ENCODE measurements at regions not wholly inside any gene's neighbourhood (a gene's known extent, or its start where the extent isn't known, plus 50 kb on each side); places are given as distances from the start of the nearest gene placed in this dataset.

- no peak for DNase-seq (ENCODE audit: low read depth in 4 of 4, low spot score in 1 of 4)
These were observed 90.1 kb upstream of the FAM169A start for GRCh38 chr5:74956278-74956677.

DNA sequence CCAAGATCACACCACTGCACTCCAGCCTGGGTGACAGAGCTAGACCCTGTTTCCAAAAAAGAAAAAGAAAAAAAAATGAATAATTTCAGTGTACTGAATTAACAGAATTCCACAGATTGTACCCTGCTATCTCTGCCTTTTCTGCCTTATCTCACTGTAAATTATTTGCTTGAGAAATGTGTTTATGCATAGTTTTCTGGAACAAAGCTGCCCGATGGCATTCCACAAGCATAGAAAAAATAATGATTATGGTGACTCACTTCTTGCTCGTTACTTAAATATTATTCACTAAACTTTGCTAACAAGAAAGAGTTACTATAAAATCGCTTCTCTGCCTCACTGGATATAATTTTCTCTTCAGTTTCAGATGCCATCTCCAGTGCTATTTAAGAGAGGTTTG is 88.7 kb upstream of the FAM169A start:
- DNase-seq (ENCODE audit: low read depth in 4 of 4, low spot score in 1 of 4), result no peak

- no peak for DNase-seq (ENCODE audit: low read depth in 4 of 4, low spot score in 1 of 4)
These were observed 87.9 kb upstream of the FAM169A start for GRCh38 chr5:74953937-74954720.

DNA sequence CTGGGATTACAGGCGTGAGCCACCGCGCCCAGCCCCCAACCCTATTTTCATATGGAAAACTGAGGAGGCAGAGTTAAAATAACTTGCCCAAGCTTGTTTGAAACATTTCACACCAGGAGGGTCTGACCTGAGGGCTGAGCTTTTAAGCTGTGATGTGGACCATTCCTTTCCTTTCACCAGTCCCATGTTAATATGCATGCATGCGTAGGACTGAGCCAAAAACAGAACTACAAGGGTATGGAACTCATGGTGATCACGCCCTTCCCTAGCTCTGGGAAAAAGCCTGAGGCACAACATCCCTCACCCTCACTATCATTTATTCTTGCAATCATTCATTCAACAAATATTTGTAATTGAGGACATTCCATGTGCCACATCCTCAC is 87.4 kb upstream of the FAM169A start:
- DNase-seq (ENCODE audit: low read depth in 4 of 4, low spot score in 1 of 4), result no peak

GRCh38 chr5:74952406-74952805 is 86.2 kb upstream of the FAM169A start:
- no peak for DNase-seq (ENCODE audit: low read depth in 4 of 4, low spot score in 1 of 4)

- DNase-seq (ENCODE audit: low read depth in 4 of 4, low spot score in 1 of 4), result no peak
These were observed 85.7 kb upstream of the FAM169A start for GRCh38 chr5:74951865-74952264.

- DNase-seq (ENCODE audit: low read depth in 4 of 4, low spot score in 1 of 4), result no peak
These were observed 84.8 kb upstream of the FAM169A start for GRCh38 chr5:74950836-74951515.

- DNase-seq (ENCODE audit: low read depth in 4 of 4, low spot score in 1 of 4), result no peak
These were observed 83.8 kb upstream of the FAM169A start for GRCh38 chr5:74949976-74950375.

GRCh38 chr5:74948031-74948546 is 81.9 kb upstream of the FAM169A start:
- DNase-seq (ENCODE audit: low read depth in 4 of 4, low spot score in 1 of 4), result no peak

DNA sequence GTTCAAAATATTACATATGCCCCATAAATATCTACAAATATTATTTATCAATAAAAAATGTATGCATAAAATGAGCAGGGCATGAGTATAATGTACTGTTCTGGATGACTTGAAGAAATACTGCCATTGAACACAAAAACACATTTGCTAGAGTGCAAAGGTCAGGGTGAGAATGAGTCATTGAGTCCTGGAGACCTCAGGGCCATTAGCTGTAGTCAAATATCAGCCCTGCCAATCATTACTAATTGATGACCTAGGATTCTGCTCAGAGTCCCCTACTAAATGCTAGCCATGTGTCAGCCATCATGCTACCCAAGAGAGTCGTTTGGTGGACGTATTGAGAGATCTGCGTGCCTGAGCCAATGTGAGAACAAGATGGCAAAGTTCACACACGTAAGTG is 80.3 kb upstream of the FAM169A start:
- DNase-seq (ENCODE audit: low read depth in 4 of 4, low spot score in 1 of 4), result no peak

DNA sequence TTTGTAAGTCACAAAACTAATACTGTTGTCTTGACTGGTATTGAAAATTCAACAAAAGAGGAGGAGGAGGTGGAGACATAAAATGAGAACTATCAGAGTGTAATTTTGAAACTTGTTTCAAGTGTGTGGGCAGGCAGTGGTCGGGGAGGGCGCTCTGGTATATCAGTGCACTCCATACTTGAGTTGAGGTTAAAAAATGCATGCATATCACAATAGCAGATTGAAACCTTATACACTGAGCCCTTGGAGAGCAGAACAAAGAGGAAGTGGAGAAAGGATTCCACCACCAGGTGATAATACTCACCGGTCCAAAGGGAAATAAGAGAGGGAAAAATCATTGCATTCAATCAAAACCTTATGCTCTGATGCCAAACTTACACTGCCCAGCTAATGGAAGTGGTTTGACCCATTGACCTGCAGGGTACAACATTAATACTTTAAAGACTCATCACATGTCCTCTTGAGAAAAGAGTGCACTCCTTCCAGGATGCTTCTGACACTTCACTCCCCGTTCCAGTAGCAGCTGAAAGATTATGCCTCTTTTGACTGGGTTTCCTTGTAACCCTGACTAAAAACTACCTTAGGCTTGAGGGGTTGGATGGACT is 79.5 kb upstream of the FAM169A start:
- DNase-seq (ENCODE audit: low read depth in 4 of 4, low spot score in 1 of 4), result peak in 2 of 4 experiments; percentile 6 to 30

GRCh38 chr5:74943905-74944304 is 77.7 kb upstream of the FAM169A start:
- DNase-seq (ENCODE audit: low read depth in 4 of 4, low spot score in 1 of 4), result no peak

DNA sequence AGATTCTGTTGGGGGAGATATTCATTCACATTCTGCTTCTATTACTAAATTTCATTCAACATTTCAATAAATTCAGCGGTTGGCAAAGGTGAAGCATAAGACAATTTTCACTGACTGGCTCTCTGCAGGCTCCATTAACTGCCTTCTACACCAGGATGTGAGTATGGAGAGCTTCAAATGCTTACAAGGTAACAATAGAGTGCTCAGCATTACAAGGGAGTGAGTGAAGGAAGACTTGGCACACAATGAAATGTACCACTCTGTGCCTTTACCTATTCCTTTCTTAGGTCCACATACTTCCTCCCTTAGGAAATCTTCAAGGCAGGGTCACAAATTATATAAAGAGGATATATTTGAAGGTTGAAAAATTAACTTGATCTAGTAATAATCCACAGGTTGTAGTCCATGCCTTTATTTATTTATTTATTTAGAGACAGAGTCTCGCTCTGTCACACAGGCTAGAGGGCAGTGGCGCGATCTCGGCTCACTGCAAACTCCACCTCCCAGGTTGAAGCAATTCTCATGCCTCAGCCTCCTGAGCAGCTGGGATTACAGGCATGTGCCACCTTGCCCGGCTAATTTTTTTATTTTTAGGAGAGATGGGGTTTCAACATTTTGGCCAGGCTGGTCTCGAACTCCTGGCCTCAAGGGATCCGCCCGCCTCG is 76.6 kb upstream of the FAM169A start:
- no peak for DNase-seq (ENCODE audit: low read depth in 4 of 4, low spot score in 1 of 4)

DNA sequence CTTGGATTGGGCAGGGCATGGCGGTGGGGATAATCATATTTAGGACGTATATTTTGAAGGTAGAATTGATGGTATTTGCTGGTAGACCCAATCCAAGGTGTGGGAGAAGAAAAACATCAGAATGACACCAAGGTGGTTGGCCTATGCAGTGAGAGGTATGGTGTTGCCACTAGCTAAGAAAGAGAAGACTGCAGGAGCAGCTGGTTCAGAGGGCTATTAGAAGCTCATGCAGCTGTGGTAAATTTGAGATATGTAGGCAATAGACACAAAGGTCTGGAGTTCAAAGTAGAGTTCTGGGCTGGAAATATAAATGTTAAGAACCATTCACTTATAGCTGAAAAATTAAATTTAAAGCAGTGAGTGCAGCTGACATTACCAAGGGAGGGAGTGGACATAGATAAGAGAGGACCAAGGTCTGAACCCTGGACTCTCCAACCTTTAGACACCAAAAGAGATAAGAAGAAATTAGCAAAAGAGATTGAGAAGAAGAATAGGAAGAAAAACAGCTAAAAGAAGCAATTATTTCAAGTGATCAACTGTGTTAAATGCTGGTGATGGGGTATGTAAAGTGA is 74.7 kb upstream of the FAM169A start:
- DNase-seq (ENCODE audit: low read depth in 4 of 4, low spot score in 1 of 4), result no peak

- DNase-seq (ENCODE audit: low read depth in 4 of 4, low spot score in 1 of 4), result no peak
These were observed 72.2 kb upstream of the FAM169A start for GRCh38 chr5:74938250-74938933.

DNA sequence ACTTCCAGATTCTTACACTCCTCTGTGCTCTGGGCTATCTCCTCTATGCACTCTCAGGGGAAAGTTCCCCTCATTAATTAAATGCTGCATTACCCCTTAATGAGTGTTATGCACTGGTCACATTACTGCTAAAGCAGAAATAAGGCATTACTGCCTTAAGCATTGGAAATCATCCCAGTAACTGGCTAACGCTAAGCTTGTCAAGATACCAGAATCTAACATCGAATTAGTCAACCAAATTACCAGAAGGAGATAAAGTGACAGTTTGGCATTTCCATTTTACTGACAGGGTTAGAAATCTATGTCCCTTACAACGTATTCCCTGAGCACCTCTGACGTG is 69.5 kb upstream of the FAM169A start:
- no peak for DNase-seq (ENCODE audit: low read depth in 4 of 4, low spot score in 1 of 4)

DNA sequence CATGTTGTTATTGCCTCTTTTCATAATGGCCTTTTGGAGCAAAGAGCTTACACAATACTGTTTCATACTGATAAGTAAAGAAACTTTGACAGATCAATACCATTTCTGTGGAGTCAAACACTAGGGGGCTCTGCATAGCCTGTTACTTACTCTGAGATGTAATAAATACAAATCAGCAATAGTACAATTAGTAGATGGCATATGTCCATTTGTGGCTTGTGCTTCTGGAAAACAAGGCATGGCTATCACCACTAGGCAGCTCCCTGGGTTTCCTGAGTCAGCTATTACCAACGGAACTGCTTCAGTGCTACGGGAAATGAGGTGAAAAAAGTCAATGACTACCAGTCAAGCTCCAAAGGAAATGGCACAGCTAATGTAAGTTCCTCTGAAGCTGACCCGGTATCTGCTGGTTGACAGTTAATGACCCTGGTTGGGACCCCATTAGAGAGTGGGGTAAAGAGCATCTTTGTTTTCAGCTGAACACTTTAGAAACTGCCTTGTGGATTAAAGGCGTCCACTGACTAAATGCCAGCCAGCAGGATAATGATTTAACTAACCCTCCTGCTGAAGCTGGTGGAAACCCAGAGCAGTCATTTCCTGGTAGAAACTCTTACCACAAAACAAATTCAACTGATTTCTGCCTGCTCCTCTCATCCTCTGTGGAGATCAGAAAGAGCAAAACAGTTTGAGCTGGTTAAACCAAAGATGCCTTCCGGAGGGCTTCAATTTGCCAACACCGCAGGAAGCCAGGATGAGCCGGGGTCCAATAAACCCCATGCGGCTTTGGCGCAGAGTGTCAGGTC is 69.0 kb upstream of the FAM169A start:
- DNase-seq (ENCODE audit: low read depth in 4 of 4, low spot score in 1 of 4), result peak in 2 of 4 experiments; percentile 0 to 7

DNA sequence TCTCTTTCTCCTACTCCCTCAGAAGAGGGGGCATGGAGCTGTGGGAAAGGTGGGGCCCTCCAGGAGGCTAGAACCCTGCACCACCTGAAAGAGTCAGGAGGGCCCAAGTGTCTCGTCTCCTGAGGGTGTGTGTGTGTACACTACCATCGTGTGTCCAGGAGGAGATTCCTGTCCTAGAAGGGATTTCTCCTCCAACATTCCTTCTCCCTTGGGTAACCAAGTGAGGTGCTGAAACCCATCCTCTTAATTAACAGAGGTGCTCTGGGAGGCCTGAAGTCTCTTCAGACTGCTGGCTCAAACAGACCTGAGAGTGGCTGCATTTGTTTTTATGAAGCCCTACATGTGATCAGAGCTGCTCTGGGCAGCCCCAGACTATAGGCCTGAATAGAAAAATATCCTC is 61.1 kb upstream of the FAM169A start:
- no peak for DNase-seq (ENCODE audit: low read depth in 4 of 4, low spot score in 1 of 4)

- no peak for DNase-seq (ENCODE audit: low read depth in 4 of 4, low spot score in 1 of 4)
These were observed 53.3 kb upstream of the FAM169A start for GRCh38 chr5:74919487-74919886.

DNA sequence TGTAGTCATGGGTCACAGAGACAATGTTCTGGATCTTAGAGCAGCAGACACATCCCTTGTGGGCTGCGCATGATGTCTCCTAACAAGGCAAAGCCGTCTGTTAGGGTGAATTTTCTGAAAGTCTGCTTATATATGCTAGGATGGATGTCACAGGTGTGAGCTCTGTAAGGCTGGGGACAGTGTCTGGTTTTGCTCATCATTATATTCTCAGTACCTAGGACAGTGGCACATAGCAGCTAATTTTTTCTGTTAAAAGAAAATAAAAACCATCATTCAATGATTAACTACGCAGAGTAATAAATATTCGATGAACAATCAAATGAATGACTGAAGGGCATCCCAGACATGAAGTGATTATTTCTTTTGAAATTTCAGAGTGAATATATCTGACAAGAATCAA is 52.9 kb upstream of the FAM169A start:
- no peak for DNase-seq (ENCODE audit: low read depth in 4 of 4, low spot score in 1 of 4)
